ENCODE measurements at regions not wholly inside any gene's neighbourhood (a gene's known extent, or its start where the extent isn't known, plus 50 kb on each side); places are given as distances from the start of the nearest gene placed in this dataset.

DNA sequence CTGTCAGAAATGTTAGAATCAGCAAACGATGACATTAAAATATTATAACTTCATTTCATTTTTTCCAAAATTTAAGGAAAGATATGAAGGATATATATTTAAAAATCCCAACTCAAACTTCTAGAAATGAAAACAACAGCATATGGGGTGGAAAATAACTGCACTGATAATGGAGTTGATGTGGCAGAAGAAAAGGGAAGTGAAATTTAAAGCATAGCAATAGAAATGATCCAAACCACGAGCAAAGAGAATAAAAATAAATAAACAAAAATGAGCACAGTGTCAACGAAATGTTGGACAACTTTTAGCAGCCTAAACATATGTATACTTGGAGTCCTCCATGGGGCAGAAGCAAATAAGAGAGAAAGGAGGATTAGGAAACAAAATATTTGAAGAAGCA, 280.2 kb downstream of the KCNJ3 start:
- no peaks in the 10 kb centered on the region for H3K27me3 ChIP-seq (ENCODE audit: control insufficient read depth, insufficient read depth, low read length)
- H4K5ac ChIP-seq (ENCODE audit: low read depth, low read length) = no peak overlapping the region

More for the DNA sequence above, 280.2 kb downstream of the KCNJ3 start:
- dilution Hi-C loops (cut with HindIII; ENCODE audit: low sequenced_read_pairs, unreplicated experiment) (no loop called here), in situ Hi-C loops (cut with MboI; ENCODE audit: low sequenced_read_pairs) (no loop called here), intact Hi-C loops (cut with micrococcal nuclease) (no loop called here)
- H3K9me3 ChIP-seq (ENCODE audit: control insufficient read depth, insufficient read depth, low read length) = 0 out of 2 replicates have a peak, but pooled peaks cover 2% of the 10 kb centered on the region
- H2AK9ac ChIP-seq (replicated peaks; ENCODE audit: low read depth, low read length, poor library complexity) = no peak overlapping the region
- H3K4me2 ChIP-seq (ENCODE audit: low read depth, low read length) = no peak overlapping the region
- no peak overlapping the region for H3K27ac ChIP-seq (ENCODE audit: insufficient read depth, low read length)
- H4K20me1 ChIP-seq (ENCODE audit: insufficient read depth, low read length) = no peaks in the 10 kb centered on the region
- DNase-seq = no peak
- H3K4me3 ChIP-seq (ENCODE audit: insufficient read depth, low read depth, low read length) = no peak overlapping the region
- H3K9me1 ChIP-seq (ENCODE audit: insufficient read depth, low read length) = no peaks in the 10 kb centered on the region
- H2BK120ac ChIP-seq (ENCODE audit: low read depth, low read length) = no peak overlapping the region
- no TSS peak for BruUV-seq (replicated peaks)
- H2AFZ ChIP-seq (replicated peaks; ENCODE audit: low read length, poor library complexity) = no peak overlapping the region
- H3K9ac ChIP-seq (ENCODE audit: low read depth, low read length) = no peak overlapping the region
- H2BK5ac ChIP-seq (ENCODE audit: low read depth, low read length, poor library complexity, severe bottlenecking) = no peak overlapping the region
- no peak overlapping the region for H2BK15ac ChIP-seq (ENCODE audit: low read depth, low read length)
- no CpG with 5 or more reads among the region's 3 CpGs for WGBS, 2 experiments (ENCODE audit: extremely low coverage in 2 of 2, insufficient read length in 1 of 2)
- no peaks in the 10 kb centered on the region for H3K79me1 ChIP-seq (ENCODE audit: low read depth in 1 of 2, low read length in 2 of 2)
- H3K36me3 ChIP-seq (ENCODE audit: control insufficient read depth, insufficient read depth, low read length) = no peaks in the 10 kb centered on the region
- no peak overlapping the region for H3K4ac ChIP-seq (ENCODE audit: low read depth, low read length)
- no peak for TF ChIP-seq BHLHE40 (IDR thresholded peaks at IDR 0.05; ENCODE audit: low read depth, low read length)
- TF ChIP-seq RAD21 (IDR thresholded peaks at IDR 0.05; ENCODE audit: low read length) = no peak
- TF ChIP-seq MAFK (IDR thresholded peaks at IDR 0.05; ENCODE audit: low read depth, low read length) = no peak
- TF ChIP-seq RCOR1 (IDR thresholded peaks at IDR 0.05; ENCODE audit: insufficient replicate concordance, low read length) = no peak
- no peak for TF ChIP-seq CEBPB (IDR thresholded peaks at IDR 0.05; ENCODE audit: low read depth, low read length)
- TF ChIP-seq CHD1 (IDR thresholded peaks at IDR 0.05; ENCODE audit: low read depth, low read length) = no peak
- TF ChIP-seq USF2 (IDR thresholded peaks at IDR 0.05; ENCODE audit: low read depth, low read length) = no peak
- TF ChIP-seq FOS (IDR thresholded peaks at IDR 0.05; ENCODE audit: low read depth, low read length) = no peak
- TF ChIP-seq MAZ (IDR thresholded peaks at IDR 0.05; ENCODE audit: borderline replicate concordance, low read depth, low read length) = no peak
- TF ChIP-seq SMC3 (IDR thresholded peaks at IDR 0.05; ENCODE audit: low read depth, low read length) = no peak
- H4K91ac ChIP-seq (ENCODE audit: insufficient read depth, low read depth, low read length) = no peak overlapping the region
- no peaks in the 10 kb centered on the region for H3K4me1 ChIP-seq (ENCODE audit: control insufficient read depth, insufficient read depth, low read length)
- H2BK20ac ChIP-seq (ENCODE audit: low read depth, low read length) = no peak overlapping the region
- no peak overlapping the region for H4K8ac ChIP-seq (ENCODE audit: low read depth in 2 of 2, low read length in 2 of 2)
- no peak overlapping the region for H3K23ac ChIP-seq (ENCODE audit: low read depth, low read length)
- ChIA-PET POLR2A (ENCODE audit: unreplicated experiment) (no interaction called here), CTCF (no interaction called here)
- H2AK5ac ChIP-seq (ENCODE audit: low read depth, low read length) = no peak overlapping the region
- no peak overlapping the region for H3K18ac ChIP-seq (ENCODE audit: low read depth, low read length)
- H3K56ac ChIP-seq (ENCODE audit: extremely low read depth, insufficient read depth, low read length) = no peak overlapping the region
- H3K14ac ChIP-seq (replicated peaks; ENCODE audit: low read depth, low read length) = no peak overlapping the region
- no peak for ATAC-seq (ENCODE audit: low read depth)

Measured in IMR-90 (cell line).